Karpas-422 (cell line): ENCODE measurements at regions not wholly inside any gene's neighbourhood (a gene's known extent, or its start where the extent isn't known, plus 50 kb on each side); places are given as distances from the start of the nearest gene placed in this dataset.

Experiments
- DNase-seq: peaks from one replicate; pipeline ENCODE4 v3.0.0-alpha.2; 2015
- H2AFZ ChIP-seq: fragments of 200-600 bp; sonication (generic); 2 replicates; pipeline ENCODE4 v1.6.1; 2014; ENCODE audit warnings: antibody characterized with exemption, low read length, mixed read lengths
- H3K27ac ChIP-seq: fragments of 200-600 bp; sonication (generic); 2 replicates; pipeline ENCODE4 v1.5.1; 2014; ENCODE audit warnings: mild to moderate bottlenecking, low read length, moderate library complexity
- H3K27me3 ChIP-seq: fragments of 200-600 bp; sonication (generic); 2 replicates; pipeline ENCODE4 v1.6.1; 2014; ENCODE audit warnings: low read length, mixed read lengths
- H3K36me3 ChIP-seq: fragments of 200-600 bp; sonication (generic); 2 replicates; pipeline ENCODE4 v1.6.1; 2014; ENCODE audit warnings: low read length, mixed read lengths; ENCODE audit not compliant: insufficient read depth
- H3K4me1 ChIP-seq: fragments of 200-600 bp; sonication (generic); 2 replicates; pipeline ENCODE4 v1.6.1; 2014; ENCODE audit warnings: mild to moderate bottlenecking, low read length, mixed read lengths
- H3K4me2 ChIP-seq: fragments of 200-600 bp; sonication (generic); 2 replicates; pipeline ENCODE4 v1.6.1; 2014; ENCODE audit warnings: low read length, low read depth, mild to moderate bottlenecking; ENCODE audit not compliant: poor library complexity, severe bottlenecking
- H3K4me3 ChIP-seq: fragments of 200-600 bp; sonication (generic); 2 replicates; pipeline ENCODE4 v1.5.1; 2014; ENCODE audit warnings: mild to moderate bottlenecking, antibody characterized with exemption, low read length, mixed read lengths
- H3K79me2 ChIP-seq: fragments of 200-600 bp; sonication (generic); 2 replicates; pipeline ENCODE4 v1.6.1; 2014; ENCODE audit warnings: mild to moderate bottlenecking, low read length, mixed read lengths
- H3K9ac ChIP-seq: fragments of 200-600 bp; sonication (generic); 2 replicates; pipeline ENCODE4 v1.6.0; 2014; ENCODE audit warnings: low read length
- H3K9me2 ChIP-seq: fragments of 200-600 bp; sonication (generic), shearing (Covaris generic); replicated peaks from 2 replicates; pipeline ENCODE4 v1.6.0; 2014; ENCODE audit warnings: mild to moderate bottlenecking, low read length, moderate library complexity; ENCODE audit not compliant: insufficient read depth
- H3K9me3 ChIP-seq: fragments of 300-700, 200-600 bp; sonication (generic); 2 replicates; pipeline ENCODE4 v1.6.1; 2014; ENCODE audit warnings: low read length, mixed read lengths
- H4K20me1 ChIP-seq: fragments of 200-600 bp; sonication (generic); 2 replicates; pipeline ENCODE4 v1.6.1; 2014; ENCODE audit warnings: mild to moderate bottlenecking, antibody characterized with exemption, low read length, low read depth; ENCODE audit not compliant: insufficient read depth

DNA sequence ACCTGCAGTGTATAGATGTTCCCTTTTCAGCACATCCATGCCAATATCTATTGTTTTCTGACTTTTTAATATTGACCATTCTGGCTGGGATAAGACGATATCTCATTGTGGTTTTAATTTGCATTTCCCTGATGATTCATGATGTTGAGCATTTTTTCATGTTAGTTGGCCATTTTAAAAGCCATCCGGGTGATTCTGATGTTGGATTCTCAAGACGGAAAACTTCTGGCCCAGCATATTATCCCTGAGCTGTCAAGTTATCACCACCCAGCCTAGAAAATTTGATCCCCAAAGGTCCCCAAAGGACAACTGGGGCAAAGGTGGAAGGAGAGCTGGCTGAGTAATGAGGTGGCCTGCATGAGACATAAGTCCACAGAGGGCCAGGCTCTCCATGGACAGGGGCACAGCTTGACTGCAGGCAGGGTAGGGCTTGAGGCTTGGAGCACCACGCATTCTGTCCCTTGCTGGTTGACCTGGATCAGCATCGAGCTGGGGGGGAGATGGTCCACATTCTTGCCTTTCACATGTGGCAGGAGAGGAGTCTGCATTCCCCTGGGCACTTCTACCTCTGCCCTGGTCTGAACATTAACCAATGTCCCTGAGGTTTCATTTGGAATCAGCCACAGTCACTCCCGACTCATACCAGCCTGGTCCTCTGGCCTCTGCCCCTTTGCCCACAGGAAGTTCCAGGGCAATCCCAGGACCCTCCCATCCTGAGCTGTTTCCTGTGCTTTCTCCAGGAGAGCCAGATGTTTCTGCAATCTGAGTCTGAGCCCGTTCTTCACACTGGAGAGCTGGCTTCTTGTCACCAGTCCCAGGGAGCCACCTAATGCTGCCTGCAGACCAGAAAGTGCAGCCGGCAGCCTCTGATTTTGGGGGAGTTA is 69.2 kb downstream of the ISG20 start:
- Histone ChIP-seq H3K9me2 (no peaks in the 10 kb centered on the region), H3K27ac (no peak overlapping the region), H3K27me3 (no peaks in the 10 kb centered on the region), H3K9ac (no peak overlapping the region), H3K9me3 (no peaks in the 10 kb centered on the region), H3K4me1 (no peaks in the 10 kb centered on the region), H3K4me3 (no peak overlapping the region), H3K36me3 (no peaks in the 10 kb centered on the region), H2AFZ (no peak overlapping the region), H4K20me1 (no peaks in the 10 kb centered on the region), H3K4me2 (no peak overlapping the region), H3K79me2 (no peaks in the 10 kb centered on the region)
- no peak for DNase-seq

- Histone ChIP-seq H3K27me3 (no peaks in the 10 kb centered on the region), H3K4me1 (no peaks in the 10 kb centered on the region), H3K4me2 (no peak overlapping the region), H3K9me2 (no peaks in the 10 kb centered on the region), H3K79me2 (no peaks in the 10 kb centered on the region), H3K4me3 (no peak overlapping the region), H2AFZ (no peak overlapping the region), H4K20me1 (no peaks in the 10 kb centered on the region), H3K27ac (no peak overlapping the region), H3K9ac (no peak overlapping the region), H3K36me3 (no peaks in the 10 kb centered on the region), H3K9me3 (no peaks in the 10 kb centered on the region)
- no peak for DNase-seq
Observed at GRCh38 chr15:88708655-88709054, 69.8 kb downstream of the ISG20 start.

DNA sequence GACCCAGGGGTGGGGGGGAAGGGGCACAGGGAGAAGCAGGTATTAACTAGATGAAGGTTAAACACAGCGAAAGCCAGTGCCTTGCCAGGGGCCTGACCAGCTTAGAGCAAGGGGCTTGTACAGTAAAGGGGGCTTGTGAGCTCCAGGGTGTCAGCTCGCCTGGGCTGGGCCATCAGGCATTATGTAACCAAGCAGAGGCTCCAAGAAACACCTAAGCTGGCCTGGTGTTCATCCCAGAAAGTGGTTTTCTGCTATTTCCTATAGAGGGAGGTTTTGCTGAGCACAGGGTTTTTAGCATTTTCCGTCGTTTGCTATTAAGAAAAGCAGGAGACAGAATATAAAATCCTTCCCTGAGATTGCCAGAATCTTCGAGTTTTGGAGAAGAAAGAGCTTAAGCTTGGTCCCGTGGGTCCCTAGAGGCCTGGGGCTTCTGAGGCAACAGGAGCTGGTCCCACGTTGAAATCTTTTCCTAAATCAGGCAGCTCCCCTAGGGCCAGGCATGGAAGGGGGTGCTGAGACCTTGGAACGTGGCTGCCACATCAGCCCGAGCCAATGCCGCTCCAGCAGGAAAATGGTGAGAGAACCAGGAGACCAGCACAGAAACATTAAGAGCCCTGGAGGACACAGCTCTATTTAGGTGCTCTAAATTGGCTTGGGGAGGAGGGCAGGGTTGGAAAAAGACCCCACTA is 71.4 kb downstream of the ISG20 start:
- Histone ChIP-seq H3K9ac (no peak overlapping the region), H3K27me3 (no peaks in the 10 kb centered on the region), H3K27ac (no peak overlapping the region), H3K9me2 (no peaks in the 10 kb centered on the region), H3K9me3 (no peaks in the 10 kb centered on the region), H4K20me1 (no peaks in the 10 kb centered on the region), H3K4me1 (no peaks in the 10 kb centered on the region), H3K36me3 (no peaks in the 10 kb centered on the region), H3K79me2 (no peaks in the 10 kb centered on the region), H3K4me2 (no peak overlapping the region), H2AFZ (no peak overlapping the region), H3K4me3 (no peak overlapping the region)
- no peak for DNase-seq

DNA sequence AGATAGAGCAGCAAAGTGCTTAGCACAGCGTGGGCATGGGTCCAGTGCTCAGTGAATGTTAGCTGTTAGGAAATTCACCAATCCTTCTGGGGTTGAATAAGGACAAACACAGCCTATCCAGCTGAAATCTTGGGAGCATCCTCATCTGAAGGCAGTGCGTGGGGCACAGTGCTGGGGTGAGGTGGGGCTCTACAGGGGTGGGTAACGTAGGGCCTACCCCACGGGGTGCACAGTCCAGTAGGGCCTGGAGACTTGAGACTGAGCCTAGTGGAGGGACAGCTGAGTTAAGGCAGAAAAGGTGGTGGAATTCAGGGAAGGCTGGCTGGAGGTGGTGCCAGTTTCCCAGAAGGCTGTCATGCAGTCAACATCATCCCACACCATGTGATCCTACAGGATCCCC is 73.0 kb downstream of the ISG20 start:
- no peak for DNase-seq
- Histone ChIP-seq H3K4me2 (no peak overlapping the region), H3K4me3 (no peak overlapping the region), H3K27ac (no peak overlapping the region), H3K9me3 (no peaks in the 10 kb centered on the region), H3K27me3 (no peaks in the 10 kb centered on the region), H3K9ac (no peak overlapping the region), H4K20me1 (no peaks in the 10 kb centered on the region), H3K79me2 (no peaks in the 10 kb centered on the region), H3K36me3 (no peaks in the 10 kb centered on the region), H3K9me2 (no peaks in the 10 kb centered on the region), H3K4me1 (no peaks in the 10 kb centered on the region), H2AFZ (no peak overlapping the region)

DNA sequence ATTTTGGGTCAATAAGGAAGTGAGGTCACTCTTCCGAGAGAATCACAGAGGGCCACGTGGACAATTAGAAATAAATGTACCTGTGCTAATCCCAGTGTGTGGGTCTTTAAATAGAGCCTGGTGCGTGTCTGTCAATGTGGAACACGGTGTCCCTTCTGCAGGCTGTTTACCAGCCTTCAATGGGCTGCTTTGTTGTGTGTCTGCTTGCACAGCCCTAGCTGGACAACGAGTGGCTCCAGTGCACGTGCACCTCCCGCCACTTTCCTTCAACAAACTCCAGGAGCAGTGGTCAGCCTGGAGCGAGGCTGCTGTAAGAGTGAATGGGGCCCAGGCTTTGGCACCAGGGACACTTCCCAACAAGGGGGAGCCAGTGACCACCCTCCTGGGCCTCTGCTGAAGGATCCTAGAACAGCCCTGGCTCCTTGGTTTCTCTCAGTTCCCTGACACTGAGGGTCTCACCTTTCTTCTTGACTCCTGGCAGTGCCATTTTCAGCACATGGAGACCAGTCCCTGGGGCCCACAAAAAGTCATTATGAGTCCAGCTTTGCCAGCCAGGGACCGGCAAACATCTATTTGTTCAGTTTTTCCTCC is 76.1 kb downstream of the ISG20 start:
- Histone ChIP-seq H3K36me3 (no peaks in the 10 kb centered on the region), H3K9me2 (no peaks in the 10 kb centered on the region), H3K27me3 (no peaks in the 10 kb centered on the region), H3K79me2 (no peaks in the 10 kb centered on the region), H2AFZ (no peak overlapping the region), H3K4me1 (no peaks in the 10 kb centered on the region), H3K9ac (no peak overlapping the region), H3K27ac (no peak overlapping the region), H3K4me3 (no peak overlapping the region), H4K20me1 (no peaks in the 10 kb centered on the region), H3K4me2 (no peak overlapping the region), H3K9me3 (no peaks in the 10 kb centered on the region)
- no peak for DNase-seq

DNA sequence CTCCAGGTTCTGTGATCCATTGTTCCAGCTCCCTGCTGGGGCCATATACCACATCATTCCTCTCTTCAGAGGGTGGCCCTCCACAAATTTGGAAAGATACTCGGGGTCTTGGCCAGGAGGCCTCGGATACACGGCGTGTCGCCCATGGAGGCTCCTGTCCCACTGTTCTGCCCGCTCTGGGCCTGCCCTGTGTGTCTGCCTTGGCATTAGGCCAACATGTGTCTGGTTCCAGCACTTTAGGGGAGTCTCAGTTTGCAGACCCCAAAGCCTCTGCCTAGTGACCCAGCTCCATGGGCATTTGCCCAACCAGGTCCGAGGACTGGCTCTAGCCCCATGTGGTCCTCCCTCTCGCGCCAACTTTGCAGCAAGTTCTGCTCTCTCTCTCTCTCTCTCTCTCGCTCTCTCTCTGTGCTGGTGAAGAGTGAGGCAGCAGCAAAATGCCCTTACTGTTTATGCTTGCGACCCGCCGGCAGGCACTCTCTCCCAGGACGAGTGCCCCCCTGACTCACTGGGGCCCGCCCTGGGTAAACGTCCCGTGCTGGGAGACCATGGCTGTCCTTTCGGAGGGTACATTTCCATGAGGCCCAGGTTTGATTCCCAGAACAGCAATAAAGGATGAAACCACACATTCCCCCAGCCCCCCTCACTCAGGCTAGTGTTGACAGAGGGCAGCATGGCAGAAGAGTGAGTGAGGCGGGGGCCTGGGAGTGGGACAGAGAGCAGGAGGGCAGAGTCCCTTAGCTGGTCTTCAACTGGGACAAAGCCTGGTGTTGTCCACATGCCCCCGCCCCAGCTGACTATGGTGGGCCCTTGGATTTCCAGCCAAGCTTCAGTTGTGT is 77.9 kb downstream of the ISG20 start:
- no peak overlapping the region for H3K4me3 ChIP-seq
- H3K27ac ChIP-seq: no peak overlapping the region
- no peak overlapping the region for H2AFZ ChIP-seq
- H4K20me1 ChIP-seq: no peaks in the 10 kb centered on the region
- H3K4me2 ChIP-seq: no peak overlapping the region
- H3K9ac ChIP-seq: no peak overlapping the region
- H3K36me3 ChIP-seq: no peaks in the 10 kb centered on the region
- H3K9me2 ChIP-seq: no peaks in the 10 kb centered on the region
- no peaks in the 10 kb centered on the region for H3K4me1 ChIP-seq
- no peaks in the 10 kb centered on the region for H3K27me3 ChIP-seq
- H3K79me2 ChIP-seq: no peaks in the 10 kb centered on the region
- H3K9me3 ChIP-seq: no peaks in the 10 kb centered on the region
- DNase-seq: no peak

GRCh38 chr15:88717382-88718031 is 78.7 kb downstream of the ISG20 start:
- Histone ChIP-seq H3K27ac (no peak overlapping the region), H3K9ac (no peak overlapping the region), H3K36me3 (no peaks in the 10 kb centered on the region), H3K27me3 (no peaks in the 10 kb centered on the region), H4K20me1 (no peaks in the 10 kb centered on the region), H3K4me3 (no peak overlapping the region), H3K4me1 (no peaks in the 10 kb centered on the region), H2AFZ (no peak overlapping the region), H3K9me2 (no peaks in the 10 kb centered on the region), H3K4me2 (no peak overlapping the region), H3K9me3 (no peaks in the 10 kb centered on the region), H3K79me2 (no peaks in the 10 kb centered on the region)
- DNase-seq: no peak
